Kidney (tissue), 13 donors: ENCODE measurements at regions not wholly inside any gene's neighbourhood (a gene's known extent, or its start where the extent isn't known, plus 50 kb on each side); places are given as distances from the start of the nearest gene placed in this dataset.
"Not testable (repeated sequence)": the region's sequence is repeated elsewhere in the genome, so short reads cannot be mapped to it uniquely, and the experiment has no call there.

Experiments
- DNase-seq, 5 donors: peaks; one replicate each; pipeline ENCODE4 v3.0.0-alpha.2; 2013 to 2020
- FAIRE-seq: peaks from 2 replicates; lab custom pipeline; 2012; peaks lifted over from hg19 to GRCh38; lab: Jason Lieb, UNC
- H3K27ac ChIP-seq, 2 donors: one replicate each; pipeline ENCODE4 v1.7.0; 2013; ENCODE audit warnings: low read depth in 2 of 2, low read length in 2 of 2, inconsistent platforms in 1 of 2
- H3K27me3 ChIP-seq: one replicate; pipeline ENCODE4 v1.7.1; 2013; ENCODE audit warnings: low read length, inconsistent platforms; ENCODE audit not compliant: control insufficient read depth, insufficient read depth
- H3K36me3 ChIP-seq, 3 donors: one replicate each; pipeline versions ENCODE4 v1.7.0 to v1.7.1; 2013; ENCODE audit warnings: low read length in 3 of 3, control low read depth in 1 of 3, inconsistent platforms in 1 of 3; ENCODE audit not compliant: insufficient read depth in 3 of 3, control insufficient read depth in 2 of 3
- H3K4me1 ChIP-seq, 3 donors: one replicate each; pipeline versions ENCODE4 v1.7.0 to v1.7.1; 2013; ENCODE audit warnings: low read length in 3 of 3, inconsistent platforms in 1 of 3, low read depth in 1 of 3; ENCODE audit not compliant: control insufficient read depth in 2 of 3, insufficient read depth in 2 of 3
- H3K4me3 ChIP-seq, 3 donors: one replicate each; pipeline versions ENCODE4 v1.7.0 to v1.8.1; 2013; ENCODE audit warnings: low read length in 3 of 3, control low read depth in 1 of 3, inconsistent platforms in 1 of 3
- H3K9ac ChIP-seq, 3 donors: one replicate each; pipeline versions ENCODE4 v1.7.0 to v1.7.1; 2013; ENCODE audit warnings: low read length in 3 of 3, control low read depth in 1 of 3, inconsistent platforms in 1 of 3
- H3K9me3 ChIP-seq, 3 donors: one replicate each; pipeline versions ENCODE4 v1.7.0 to v1.7.1; 2013; ENCODE audit warnings: low read length in 3 of 3, control low read depth in 1 of 3, inconsistent platforms in 1 of 3; ENCODE audit not compliant: control insufficient read depth in 2 of 3, insufficient read depth in 1 of 3
- CTCF ChIP-seq: IDR thresholded peaks from 3 replicates; pipeline ENCODE4 v1.5.1; 2012; ENCODE audit warnings: mild to moderate bottlenecking, moderate library complexity, borderline replicate concordance; ENCODE audit not compliant: insufficient read depth; ENCODE audit errors: extremely low read depth
- intact Hi-C: fragments of 100-400 bp; cut with DNase I; formaldehyde crosslinking; loops from one replicate; pipeline ENCODE4 v1.11.1; 2022
- donor health status: control.
- donor health status: control.
- donor health status: control.
- donor health status: control.
- donor health status: control.
- donor health status: DM: yes; HTN: yes; CAD: no.
- donor health status: Normal renal cell carcinoma (clear cell type).

GRCh38 chr12:131444220-131445164, 266.4 kb upstream of the SFSWAP start:
- intact Hi-C loops, result no loop called here
- Histone ChIP-seq H3K27ac (no peak overlapping the region), H3K9me3 (peaks cover 0 to 5% (median 0%) of the 10 kb centered on the region in 3 donors), H3K27me3 (no peaks in the 10 kb centered on the region), H3K4me1 (no peaks in the 10 kb centered on the region), H3K9ac (no peak overlapping the region), H3K4me3 (no peak overlapping the region), H3K36me3 (no peaks in the 10 kb centered on the region)
- DNase-seq, result peak in 1 of 5 donors; percentile 70
- TF ChIP-seq CTCF, result no peak
- no peak for FAIRE-seq

DNA sequence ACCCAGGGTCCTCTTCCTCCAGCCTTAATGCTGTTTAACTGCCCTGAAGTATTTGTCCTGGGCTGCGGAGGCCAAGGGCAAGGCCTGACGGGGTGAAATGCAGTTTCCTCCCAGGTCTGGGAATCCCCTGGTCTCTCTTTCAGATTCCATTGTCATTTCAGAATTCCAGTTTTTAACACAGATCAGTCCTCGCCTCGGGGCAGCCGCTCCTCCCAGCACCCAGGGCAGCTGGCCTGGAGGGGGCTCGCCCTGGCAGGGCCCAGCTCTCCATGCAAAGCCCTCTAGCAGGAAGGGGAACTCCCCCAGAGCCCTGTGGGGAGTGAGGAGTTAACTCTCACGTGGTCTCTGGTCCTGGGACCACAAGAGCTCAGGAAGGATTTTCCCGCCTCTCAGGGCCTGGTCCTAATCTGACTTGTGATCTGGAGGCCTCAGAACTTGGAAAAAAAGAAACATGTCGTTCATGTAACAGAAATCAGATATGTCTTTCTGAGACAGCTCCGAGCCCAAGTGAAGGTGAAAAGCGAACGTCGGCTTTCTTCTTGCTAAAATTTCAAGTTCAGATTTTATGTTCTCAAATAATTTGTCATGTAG, 265.6 kb upstream of the SFSWAP start:
- peaks cover 0 to 5% (median 0%) of the 10 kb centered on the region in 3 donors for H3K9me3 ChIP-seq
- no peak for FAIRE-seq
- no peak for DNase-seq
- H3K4me1 ChIP-seq, result no peaks in the 10 kb centered on the region
- no peak for TF ChIP-seq CTCF
- no peak overlapping the region for H3K9ac ChIP-seq
- H3K27ac ChIP-seq, result no peak overlapping the region
- no peak overlapping the region for H3K4me3 ChIP-seq
- no peaks in the 10 kb centered on the region for H3K36me3 ChIP-seq
- intact Hi-C loops, result no loop called here
- H3K27me3 ChIP-seq, result no peaks in the 10 kb centered on the region

- H3K4me1 ChIP-seq, result no peaks in the 10 kb centered on the region
- no peak overlapping the region for H3K9ac ChIP-seq
- no peak for TF ChIP-seq CTCF
- intact Hi-C loops, result no loop called here
- H3K4me3 ChIP-seq, result no peak overlapping the region
- no peaks in the 10 kb centered on the region for H3K36me3 ChIP-seq
- H3K27me3 ChIP-seq, result no peaks in the 10 kb centered on the region
- peaks cover 0 to 5% (median 1%) of the 10 kb centered on the region in 3 donors for H3K9me3 ChIP-seq
- FAIRE-seq (no peak), DNase-seq (no peak)
- no peak overlapping the region for H3K27ac ChIP-seq
Measured at GRCh38 chr12:131445795-131446194, 265.1 kb upstream of the SFSWAP start.

DNA sequence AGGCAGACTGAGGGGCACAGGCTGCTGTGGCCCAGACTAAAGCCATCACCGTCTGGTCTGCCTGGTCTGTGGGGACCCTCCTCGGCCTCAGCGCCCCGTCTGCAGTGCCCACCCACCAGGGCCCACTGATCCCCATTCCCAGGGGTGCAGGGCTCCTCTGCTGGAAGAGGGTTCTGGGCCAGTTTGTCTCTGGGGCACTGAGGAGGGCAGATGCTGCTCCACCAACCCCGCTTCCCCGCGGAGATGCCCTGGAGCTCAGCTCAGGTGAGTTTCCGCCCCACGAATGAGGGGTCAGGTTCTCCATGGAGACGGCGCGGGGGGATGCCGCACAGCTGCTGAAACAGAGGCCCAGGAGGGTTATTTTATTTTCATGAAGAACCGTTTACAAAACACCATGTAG, 263.3 kb upstream of the SFSWAP start:
- H3K36me3 ChIP-seq, H3K27me3 ChIP-seq, FAIRE-seq, DNase-seq, H3K27ac ChIP-seq, H3K4me3 ChIP-seq, H3K9me3 ChIP-seq, intact Hi-C loops, H3K9ac ChIP-seq, H3K4me1 ChIP-seq: not testable (repeated sequence)
